CD14-positive monocyte (primary cell): ENCODE measurements at regions not wholly inside any gene's neighbourhood (a gene's known extent, or its start where the extent isn't known, plus 50 kb on each side); places are given as distances from the start of the nearest gene placed in this dataset.
"Not testable (repeated sequence)": the region's sequence is repeated elsewhere in the genome, so short reads cannot be mapped to it uniquely, and the experiment has no call there.

Source experiments
- DNase-seq, 3 donors: peaks; one replicate each; pipeline ENCODE4 v3.0.0-alpha.2; 2011 to 2022
- H2AFZ ChIP-seq: 2 replicates; pipeline ENCODE4 v1.6.0; 2012; ENCODE audit warnings: mild to moderate bottlenecking, low read depth, low read length, inconsistent platforms; ENCODE audit not compliant: insufficient read depth, poor library complexity, severe bottlenecking
- H3K27ac ChIP-seq, 2 donors: 1 replicate in 1 of 2; 2 replicates in 1 of 2; pipeline ENCODE4 v1.5.1; 2012 to 2013; ENCODE audit warnings: low read length in 2 of 2, control low read depth in 1 of 2, inconsistent platforms in 1 of 2, low read depth in 1 of 2, mild to moderate bottlenecking in 1 of 2
- H3K27me3 ChIP-seq, 2 donors: one replicate each; pipeline versions ENCODE4 v1.6.0 to v1.6.1; 2011 to 2013; ENCODE audit warnings: low read length in 2 of 2; ENCODE audit not compliant: control insufficient read depth in 2 of 2, insufficient read depth in 2 of 2
- H3K36me3 ChIP-seq, 2 donors: replicated peaks in 1 of 2; 1 replicate in 1 of 2; 2 replicates in 1 of 2; pipeline versions ENCODE4 v1.5.1 to v1.6.1; 2012 to 2013; ENCODE audit warnings: low read length in 2 of 2, control low read depth in 1 of 2, inconsistent platforms in 1 of 2, mild to moderate bottlenecking in 1 of 2; ENCODE audit not compliant: insufficient read depth in 2 of 2, control insufficient read depth in 1 of 2
- H3K4me1 ChIP-seq, 2 donors: 1 replicate in 1 of 2; 2 replicates in 1 of 2; pipeline versions ENCODE4 v1.5.1 to v1.6.1; 2012 to 2013; ENCODE audit warnings: low read length in 2 of 2, control low read depth in 1 of 2, inconsistent platforms in 1 of 2, mild to moderate bottlenecking in 1 of 2, moderate library complexity in 1 of 2; ENCODE audit not compliant: insufficient read depth in 2 of 2, control insufficient read depth in 1 of 2
- H3K4me2 ChIP-seq: replicated peaks from 2 replicates; pipeline ENCODE3; 2012; ENCODE audit warnings: low read length, moderate library complexity, mild to moderate bottlenecking; ENCODE audit not compliant: poor library complexity, severe bottlenecking; ENCODE audit errors: extremely low read depth
- H3K4me3 ChIP-seq, 3 experiments: fragments of 200-600 bp in 1 of 3; sonication (generic) in 1 of 3; replicated peaks in 1 of 3; 1 replicate in 2 of 3; 2 replicates in 1 of 3; pipeline ENCODE4 v1.5.1; 2011 to 2013; ENCODE audit warnings: low read length in 3 of 3, mild to moderate bottlenecking in 3 of 3, control low read depth in 2 of 3, low read depth in 2 of 3, inconsistent platforms in 1 of 3, moderate library complexity in 1 of 3
- H3K79me2 ChIP-seq: 2 replicates; pipeline ENCODE4 v1.6.0; 2012; ENCODE audit warnings: mild to moderate bottlenecking, control low read depth, inconsistent platforms, low read length, moderate library complexity; ENCODE audit not compliant: insufficient read depth
- H3K9ac ChIP-seq: 2 replicates; pipeline ENCODE4 v1.6.0; 2017; ENCODE audit warnings: low read length, mild to moderate bottlenecking; ENCODE audit not compliant: insufficient read depth, poor library complexity, severe bottlenecking
- H3K9me3 ChIP-seq, 2 donors: replicated peaks in 1 of 2; 1 replicate in 1 of 2; 2 replicates in 1 of 2; pipeline versions ENCODE4 v1.5.1 to v1.6.1; 2012 to 2013; ENCODE audit warnings: low read length in 2 of 2, control low read depth in 1 of 2; ENCODE audit not compliant: control insufficient read depth in 1 of 2, insufficient read depth in 1 of 2
- H4K20me1 ChIP-seq: 2 replicates; pipeline ENCODE4 v1.6.0; 2012; ENCODE audit warnings: mild to moderate bottlenecking, low read length, control low read depth, moderate library complexity; ENCODE audit not compliant: insufficient read depth
- H3K27ac Mint-ChIP-seq, 7 donors: one replicate each; pipeline ENCODE4 v1.8.0; 2020; ENCODE audit warnings: mild to moderate bottlenecking in 7 of 7, mixed read lengths in 7 of 7, moderate library complexity in 6 of 7, inconsistent platforms in 2 of 7
- H3K27me3 Mint-ChIP-seq, 3 donors: one replicate each; pipeline ENCODE4 v1.8.0; 2021 to 2022; ENCODE audit warnings: low read depth in 3 of 3, mild to moderate bottlenecking in 3 of 3, mixed read lengths in 3 of 3, moderate library complexity in 3 of 3, inconsistent platforms in 1 of 3
- H3K36me3 Mint-ChIP-seq, 2 donors: one replicate each; pipeline ENCODE4 v1.8.0; 2020; ENCODE audit warnings: mixed read lengths in 2 of 2, inconsistent platforms in 1 of 2, mild to moderate bottlenecking in 1 of 2
- H3K4me1 Mint-ChIP-seq: one replicate; pipeline ENCODE4 v1.8.0; 2020; ENCODE audit warnings: mild to moderate bottlenecking, mixed read lengths
- H3K4me3 Mint-ChIP-seq, 2 donors: one replicate each; pipeline ENCODE4 v1.8.0; 2020; ENCODE audit warnings: mild to moderate bottlenecking in 2 of 2, mixed read lengths in 2 of 2, moderate library complexity in 1 of 2
- H3K9me3 Mint-ChIP-seq, 7 donors: one replicate each; pipeline ENCODE4 v1.8.0; 2020 to 2022; ENCODE audit warnings: mixed read lengths in 7 of 7, mild to moderate bottlenecking in 6 of 7, moderate library complexity in 6 of 7, inconsistent platforms in 2 of 7
- WGBS: methylation state at CpG from one replicate; pipeline ENCODE4 v1.1.5; 2013; ENCODE audit warnings: missing lambda C conversion rate; ENCODE audit not compliant: insufficient coverage; 5-methylcytosine and 5-hydroxymethylcytosine counted together
- intact Hi-C, 2 donors: fragments of 100-400 bp; cut with micrococcal nuclease; formaldehyde crosslinking; loops; one replicate each; pipeline versions ENCODE4 v1.15.0 to v1.15.1; 2023
- TF ChIP-seq, protein P1 (sequence below): fragments of 200-600 bp; IDR thresholded peaks from one replicate; pipeline ENCODE4 v1.8.0; 2022; ENCODE audit warnings: antibody characterized with exemption, mild to moderate bottlenecking

DNA sequence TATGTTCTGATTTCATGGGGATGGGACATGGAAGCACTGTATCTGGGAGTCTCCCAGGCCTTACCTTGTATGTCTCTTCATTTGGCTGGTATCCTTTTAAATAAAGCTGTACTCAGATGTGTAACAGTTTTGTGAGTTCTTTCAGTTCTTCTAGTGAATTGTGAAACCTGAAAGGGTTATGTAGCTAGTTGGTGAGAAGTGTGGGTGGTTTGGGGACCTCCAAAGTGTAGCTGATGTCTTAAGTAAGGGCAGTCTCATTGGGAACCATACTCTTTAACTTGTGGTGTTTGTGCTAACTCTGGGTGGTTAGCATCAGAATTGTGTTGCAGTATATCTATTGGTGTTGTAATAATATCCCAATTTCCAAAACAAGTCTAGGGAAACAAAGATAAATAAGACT lies 166.9 kb upstream of the CCNH start:
- H3K27me3 Mint-ChIP-seq = peaks cover 0 to 2% (median 0%) of the 10 kb centered on the region in 3 donors
- no peaks in the 10 kb centered on the region for H3K4me1 Mint-ChIP-seq
- DNase-seq = no peak
- intact Hi-C loops = no loop called here
- no peaks in the 10 kb centered on the region for H3K36me3 Mint-ChIP-seq
- H3K27ac Mint-ChIP-seq = no peak overlapping the region
- Histone ChIP-seq H3K4me3 (no peak overlapping the region), H2AFZ (no peak overlapping the region), H3K4me2 (no peak overlapping the region), H3K79me2 (no peaks in the 10 kb centered on the region), H3K36me3 (no peaks in the 10 kb centered on the region), H4K20me1 (no peaks in the 10 kb centered on the region), H3K27ac (no peak overlapping the region), H3K9me3 (no peaks in the 10 kb centered on the region), H3K9ac (no peak overlapping the region), H3K27me3 (no peaks in the 10 kb centered on the region), H3K4me1 (no peaks in the 10 kb centered on the region)
- TF ChIP-seq, protein P1, sequence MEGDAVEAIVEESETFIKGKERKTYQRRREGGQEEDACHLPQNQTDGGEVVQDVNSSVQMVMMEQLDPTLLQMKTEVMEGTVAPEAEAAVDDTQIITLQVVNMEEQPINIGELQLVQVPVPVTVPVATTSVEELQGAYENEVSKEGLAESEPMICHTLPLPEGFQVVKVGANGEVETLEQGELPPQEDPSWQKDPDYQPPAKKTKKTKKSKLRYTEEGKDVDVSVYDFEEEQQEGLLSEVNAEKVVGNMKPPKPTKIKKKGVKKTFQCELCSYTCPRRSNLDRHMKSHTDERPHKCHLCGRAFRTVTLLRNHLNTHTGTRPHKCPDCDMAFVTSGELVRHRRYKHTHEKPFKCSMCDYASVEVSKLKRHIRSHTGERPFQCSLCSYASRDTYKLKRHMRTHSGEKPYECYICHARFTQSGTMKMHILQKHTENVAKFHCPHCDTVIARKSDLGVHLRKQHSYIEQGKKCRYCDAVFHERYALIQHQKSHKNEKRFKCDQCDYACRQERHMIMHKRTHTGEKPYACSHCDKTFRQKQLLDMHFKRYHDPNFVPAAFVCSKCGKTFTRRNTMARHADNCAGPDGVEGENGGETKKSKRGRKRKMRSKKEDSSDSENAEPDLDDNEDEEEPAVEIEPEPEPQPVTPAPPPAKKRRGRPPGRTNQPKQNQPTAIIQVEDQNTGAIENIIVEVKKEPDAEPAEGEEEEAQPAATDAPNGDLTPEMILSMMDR = no peak
- H3K4me3 Mint-ChIP-seq = no peak overlapping the region
- H3K9me3 Mint-ChIP-seq = peaks cover 0 to 4% (median 3%) of the 10 kb centered on the region in 7 donors

DNA sequence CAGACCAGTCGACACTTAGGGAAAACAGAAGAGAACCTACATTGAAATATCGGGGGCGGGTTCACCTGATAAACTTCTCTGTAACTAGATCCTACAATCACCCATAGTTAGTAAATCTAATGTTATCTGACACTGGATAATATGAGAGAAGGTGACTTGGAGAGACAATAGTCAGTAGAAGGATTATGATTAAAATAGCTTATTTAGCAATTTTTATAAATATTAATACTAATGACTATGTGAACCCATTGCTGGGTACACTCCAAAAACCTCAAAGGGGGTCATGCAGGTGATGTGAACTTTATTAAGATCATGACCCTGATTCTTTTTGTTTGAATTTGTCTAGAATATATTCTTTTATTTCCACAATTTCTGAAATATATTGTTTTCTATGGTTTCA lies 164.1 kb upstream of the CCNH start:
- H3K4me1 ChIP-seq = no peaks in the 10 kb centered on the region
- peaks cover 0 to 2% (median 0%) of the 10 kb centered on the region in 3 donors for H3K27me3 Mint-ChIP-seq
- no peak overlapping the region for H3K9ac ChIP-seq
- no peaks in the 10 kb centered on the region for H3K4me1 Mint-ChIP-seq
- no peaks in the 10 kb centered on the region for H3K79me2 ChIP-seq
- H3K36me3 Mint-ChIP-seq = no peaks in the 10 kb centered on the region
- no peaks in the 10 kb centered on the region for H3K36me3 ChIP-seq
- no peak overlapping the region for H3K27ac ChIP-seq
- 80% methylated on average over 1 of the region's 3 CpGs for WGBS
- DNase-seq = no peak
- H3K4me3 Mint-ChIP-seq = no peak overlapping the region
- no peak overlapping the region for H3K4me3 ChIP-seq
- no peak overlapping the region for H3K4me2 ChIP-seq
- H3K27ac Mint-ChIP-seq = no peak overlapping the region
- H4K20me1 ChIP-seq = no peaks in the 10 kb centered on the region
- peaks cover 0 to 2% (median 0%) of the 10 kb centered on the region in 7 donors for H3K9me3 Mint-ChIP-seq
- H3K27me3 ChIP-seq = no peaks in the 10 kb centered on the region
- H2AFZ ChIP-seq = no peak overlapping the region
- TF ChIP-seq, protein P1 = no peak
- no peaks in the 10 kb centered on the region for H3K9me3 ChIP-seq
- intact Hi-C loops = no loop called here

DNA sequence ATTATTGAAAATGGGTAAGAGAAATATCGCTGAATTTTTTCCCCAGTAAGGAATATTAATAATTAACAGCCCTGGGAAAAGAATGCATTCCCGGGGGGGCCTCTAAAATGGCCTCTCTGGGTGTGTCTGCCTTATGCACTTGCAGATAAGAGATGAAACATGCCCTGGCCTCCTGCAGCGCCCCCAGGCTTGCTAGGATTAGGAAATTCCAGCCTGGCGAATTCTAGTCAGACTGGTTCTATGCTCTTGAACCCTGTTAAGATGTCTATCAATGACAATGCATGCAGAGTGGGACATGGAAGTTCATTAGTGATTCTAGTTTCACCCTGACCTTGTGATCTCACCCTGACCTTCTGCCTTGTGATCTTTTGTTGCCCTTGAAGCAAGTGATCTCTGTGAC lies 163.6 kb upstream of the CCNH start:
- H3K4me3 Mint-ChIP-seq, H3K79me2 ChIP-seq, H3K27ac Mint-ChIP-seq, H4K20me1 ChIP-seq, H3K27ac ChIP-seq, H3K27me3 Mint-ChIP-seq, H2AFZ ChIP-seq, intact Hi-C loops, H3K4me1 Mint-ChIP-seq, H3K4me3 ChIP-seq, H3K9ac ChIP-seq, H3K9me3 ChIP-seq, H3K36me3 Mint-ChIP-seq, H3K9me3 Mint-ChIP-seq, H3K27me3 ChIP-seq, H3K4me1 ChIP-seq, DNase-seq, H3K36me3 ChIP-seq, H3K4me2 ChIP-seq: not testable (repeated sequence)
- WGBS = 51% methylated on average over 2 of the region's 4 CpGs
